Endothelial cell of umbilical vein (primary cell): ENCODE measurements at regions not wholly inside any gene's neighbourhood (a gene's known extent, or its start where the extent isn't known, plus 50 kb on each side); places are given as distances from the start of the nearest gene placed in this dataset.

Source experiments
- BruUV-seq: library from RNA; stranded (reverse); fragments of 400-500 nt; replicated peaks from 2 replicates; lab custom pipeline; 2021; lab: Mats Ljungman, UMichigan
- CTCF ChIA-PET: fragments of 300-600, 350-600 bp; sonication (Branson Sonifier 250); formaldehyde crosslinking; loops from one replicate; lab custom pipeline; 2021; ENCODE audit warnings: antibody characterized with exemption, inconsistent platforms; lab: Charles Lee
- POLR2A ChIA-PET: fragments of 300-600, 350-600 bp; sonication (Branson Sonifier 250); formaldehyde crosslinking; loops from one replicate; lab custom pipeline; 2021; ENCODE audit warnings: antibody characterized with exemption, inconsistent platforms; lab: Charles Lee
- DNase-seq: peaks from one replicate; pipeline ENCODE4 v3.0.0-alpha.2; 2011; ENCODE audit warnings: low read depth, low spot score
- FAIRE-seq: peaks from 2 replicates; lab custom pipeline; 2011; peaks lifted over from hg19 to GRCh38; lab: Jason Lieb, UNC
- H2AFZ ChIP-seq: 2 replicates; pipeline ENCODE4 v1.6.0; 2012; ENCODE audit warnings: low read depth, low read length, control low read depth, inconsistent platforms
- H3K27ac ChIP-seq: 2 replicates; pipeline ENCODE4 v1.5.1; 2011; ENCODE audit warnings: low read depth, mild to moderate bottlenecking, control low read depth, low read length, moderate library complexity; ENCODE audit not compliant: insufficient read depth
- H3K27me3 ChIP-seq, 2 experiments: 2 replicates each; pipeline versions ENCODE4 v1.6.0 to v1.6.1; 2011; ENCODE audit warnings: low read length in 2 of 2, mixed read lengths in 1 of 2; ENCODE audit not compliant: control insufficient read depth in 2 of 2, insufficient read depth in 2 of 2
- H3K36me3 ChIP-seq, 2 experiments: 2 replicates in 1 of 2; 3 replicates in 1 of 2; pipeline ENCODE4 v1.5.1; 2011; ENCODE audit warnings: low read length in 2 of 2, mild to moderate bottlenecking in 1 of 2, moderate library complexity in 1 of 2; ENCODE audit not compliant: control insufficient read depth in 2 of 2, insufficient read depth in 2 of 2; ENCODE audit errors: extremely low read depth in 1 of 2
- H3K4me1 ChIP-seq: 3 replicates; pipeline ENCODE4 v1.5.1; 2011; ENCODE audit warnings: mild to moderate bottlenecking, low read length; ENCODE audit not compliant: control insufficient read depth, insufficient read depth; ENCODE audit errors: extremely low read depth
- H3K4me2 ChIP-seq: 2 replicates; pipeline ENCODE4 v1.6.1; 2011; ENCODE audit warnings: low read length, control low read depth, mixed read lengths; ENCODE audit not compliant: insufficient read depth
- H3K4me3 ChIP-seq, 3 experiments: fragments of 200-600 bp in 1 of 3; sonication (generic), shearing (Covaris generic) in 1 of 3; replicated peaks in 1 of 3; 2 replicates each; pipeline ENCODE4 v1.5.1; 2011 to 2016; ENCODE audit warnings: control low read depth in 3 of 3, low read length in 3 of 3, mild to moderate bottlenecking in 2 of 3, inconsistent platforms in 1 of 3, low read depth in 1 of 3, moderate library complexity in 1 of 3; ENCODE audit not compliant: insufficient read depth in 1 of 3
- H3K79me2 ChIP-seq: 2 replicates; pipeline ENCODE4 v1.6.0; 2012; ENCODE audit warnings: low read length, inconsistent platforms; ENCODE audit not compliant: control insufficient read depth, insufficient read depth
- H3K9ac ChIP-seq: replicated peaks from 2 replicates; pipeline ENCODE3; 2011; ENCODE audit warnings: low read length, control low read depth; ENCODE audit not compliant: insufficient read depth; ENCODE audit errors: extremely low read depth
- H3K9me1 ChIP-seq: replicated peaks from 3 replicates; pipeline ENCODE4 v1.6.0; 2011; ENCODE audit warnings: mild to moderate bottlenecking, low read length; ENCODE audit not compliant: control insufficient read depth, insufficient read depth; ENCODE audit errors: extremely low read depth
- H3K9me3 ChIP-seq: replicated peaks from 2 replicates; pipeline ENCODE4 v1.5.1; 2012; ENCODE audit warnings: low read length, inconsistent platforms; ENCODE audit not compliant: control insufficient read depth, insufficient read depth
- H4K20me1 ChIP-seq: replicated peaks from 2 replicates; pipeline ENCODE3; 2011; ENCODE audit warnings: mild to moderate bottlenecking, low read length; ENCODE audit not compliant: control insufficient read depth, insufficient read depth; ENCODE audit errors: extremely low read depth
- EZH2 ChIP-seq: IDR thresholded peaks from 2 replicates; pipeline ENCODE4 v1.6.1; 2012; ENCODE audit warnings: borderline replicate concordance, low read depth, mild to moderate bottlenecking, moderate library complexity, low read length, inconsistent platforms; ENCODE audit not compliant: severe bottlenecking
- FOS ChIP-seq: IDR thresholded peaks from 2 replicates; pipeline ENCODE4 v1.6.1; 2011; ENCODE audit warnings: mild to moderate bottlenecking, low read length, moderate library complexity, borderline replicate concordance; ENCODE audit not compliant: insufficient read depth
- GATA2 ChIP-seq: IDR thresholded peaks from 2 replicates; pipeline ENCODE4 v1.7.0; 2011; ENCODE audit warnings: low read depth, mild to moderate bottlenecking, moderate library complexity, mixed read lengths, low read length; ENCODE audit not compliant: insufficient read length, insufficient read depth
- JUN ChIP-seq: IDR thresholded peaks from 2 replicates; pipeline ENCODE4 v1.6.1; 2011; ENCODE audit warnings: borderline replicate concordance, low read depth; ENCODE audit not compliant: insufficient read length, insufficient read depth
- MAX ChIP-seq: IDR thresholded peaks from 2 replicates; pipeline ENCODE4 v1.6.1; 2011; ENCODE audit not compliant: insufficient read depth, insufficient read length
- MYC ChIP-seq: IDR thresholded peaks from one replicate; pipeline ENCODE4 v1.6.1; 2011; ENCODE audit warnings: mild to moderate bottlenecking, low read depth, low read length
- POLR2A ChIP-seq: IDR thresholded peaks from 2 replicates; pipeline ENCODE4 v1.6.1; 2012; ENCODE audit warnings: low read depth, mild to moderate bottlenecking, control low read depth, low read length
- POLR2AphosphoS5 ChIP-seq: IDR thresholded peaks from 2 replicates; pipeline ENCODE4 v1.6.1; 2012; ENCODE audit warnings: low read depth, mild to moderate bottlenecking, control low read depth, low read length, moderate library complexity; ENCODE audit not compliant: insufficient read depth
- dilution Hi-C: fragments of 300-500 bp; cut with MboI; formaldehyde crosslinking; loops from one replicate; pipeline ENCODE4 v1.15.0; 2019; ENCODE audit warnings: low sequenced_read_pairs; ENCODE audit not compliant: extremely low pct_ligation_motif_present
- intact Hi-C: fragments of 100-400 bp; cut with micrococcal nuclease; formaldehyde crosslinking; loops from one replicate; pipeline ENCODE4 v1.10.0; 2022

- Histone ChIP-seq H3K4me2 (peak overlapping the region; percentile 32), H2AFZ (peak overlapping the region; percentile 14), H3K9me3 (no peaks in the 10 kb centered on the region), H3K79me2 (no peaks in the 10 kb centered on the region), H4K20me1 (no peaks in the 10 kb centered on the region), H3K9ac (peak overlapping the region; percentile 14), H3K4me3 (no peak overlapping the region), H3K9me1 (no peaks in the 10 kb centered on the region), H3K27ac (peak overlapping the region; percentile 82), H3K36me3 (no peaks in the 10 kb centered on the region), H3K4me1 (peaks cover 49% of the 10 kb centered on the region), H3K27me3 (no peaks in the 10 kb centered on the region)
- CTCF ChIA-PET: interaction anchor here (1.3 to 11.9 kb wide), 2 partner anchors 15 to 29 kb away, joined by 4 to 140 read pairs; no protein-coding TSS in a partner anchor
- BruUV-seq: no TSS peak
- no peak for TF ChIP-seq POLR2AphosphoS5
- no peak for TF ChIP-seq GATA2
- no peak for TF ChIP-seq MYC
- TF ChIP-seq FOS: no peak
- TF ChIP-seq EZH2: no peak
- TF ChIP-seq JUN: no peak
- no peak for TF ChIP-seq MAX
- TF ChIP-seq POLR2A: no peak
- dilution Hi-C loops: no loop called here
- FAIRE-seq (no peak), DNase-seq (no peak)
- POLR2A ChIA-PET: no interaction called here
- intact Hi-C loops: loop anchor here (1.0 to 5.0 kb wide), 3 partner anchors 23 to 181 kb away; partner anchors contain the start of gene ABHD5
Measured at GRCh38 chr3:43871627-43872245, 181.0 kb downstream of the ABHD5 start.
